CD4-positive, alpha-beta T cell treated with Interleukin-12 subunit alpha and Interleukin-12 subunit beta, for 1 hour (primary cell): ENCODE measurements at regions not wholly inside any gene's neighbourhood (a gene's known extent, or its start where the extent isn't known, plus 50 kb on each side); places are given as distances from the start of the nearest gene placed in this dataset.

Source experiments
- DNase-seq: peaks from one replicate; pipeline ENCODE4 v3.0.0-alpha.2; 2020

DNA sequence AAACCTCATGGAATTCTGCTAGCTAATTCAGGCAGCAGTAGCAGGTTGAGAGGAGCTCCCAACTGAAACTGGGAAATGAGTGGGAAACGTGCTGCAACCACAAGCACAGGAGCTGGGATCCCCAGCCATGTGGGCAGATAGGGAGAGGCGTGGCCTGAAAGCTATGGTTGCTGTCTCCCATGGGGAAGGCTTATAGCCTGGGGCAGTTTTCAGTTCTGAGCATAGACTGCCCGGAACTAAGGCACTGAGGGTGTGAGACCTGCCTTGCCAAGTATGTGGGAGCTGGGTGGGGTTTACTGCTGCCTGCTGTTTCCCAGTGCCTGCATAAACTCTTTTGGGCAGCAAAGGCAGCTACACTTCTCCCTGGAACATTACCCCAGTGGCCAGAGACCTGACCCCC is 229.5 kb downstream of the TUSC7 start:
- DNase-seq, result no peak

DNA sequence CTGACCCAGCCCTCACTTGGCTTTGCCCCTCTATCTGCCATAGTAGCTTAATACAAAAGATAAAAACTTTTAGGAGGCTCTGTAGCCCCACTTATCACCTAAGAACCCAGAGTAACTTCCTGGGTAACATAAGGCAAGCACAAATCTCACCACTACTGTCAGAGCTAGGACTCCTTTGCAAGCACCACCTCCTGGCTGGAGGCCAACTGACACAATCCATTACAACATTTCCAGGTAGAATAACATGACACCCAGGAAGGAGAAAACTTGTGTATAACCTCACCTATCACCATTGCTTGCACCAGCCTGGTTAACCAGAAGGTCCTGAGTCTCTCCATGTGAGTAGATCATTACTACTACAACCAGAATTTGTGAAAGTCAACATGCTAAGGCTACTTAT is 230.0 kb downstream of the TUSC7 start:
- DNase-seq, result no peak

DNA sequence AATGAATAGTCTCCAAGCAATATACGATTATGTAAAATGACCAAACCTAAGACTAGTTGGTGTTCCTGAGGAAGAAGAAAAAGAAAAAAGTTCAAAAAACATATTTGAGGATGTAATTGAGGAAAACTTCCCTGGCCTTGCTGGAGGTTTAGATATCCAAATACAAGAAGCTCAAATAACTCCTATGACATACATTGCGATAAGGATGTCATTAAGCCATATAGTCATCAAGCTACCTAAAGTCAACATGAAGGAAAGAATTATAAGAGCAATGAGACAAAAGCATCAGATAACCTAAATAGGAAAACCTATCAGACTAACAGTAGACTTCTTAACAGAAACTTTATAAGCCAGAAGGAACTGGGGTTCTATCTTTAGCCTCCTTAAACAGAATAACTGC is 231.1 kb downstream of the TUSC7 start:
- DNase-seq, result no peak

DNA sequence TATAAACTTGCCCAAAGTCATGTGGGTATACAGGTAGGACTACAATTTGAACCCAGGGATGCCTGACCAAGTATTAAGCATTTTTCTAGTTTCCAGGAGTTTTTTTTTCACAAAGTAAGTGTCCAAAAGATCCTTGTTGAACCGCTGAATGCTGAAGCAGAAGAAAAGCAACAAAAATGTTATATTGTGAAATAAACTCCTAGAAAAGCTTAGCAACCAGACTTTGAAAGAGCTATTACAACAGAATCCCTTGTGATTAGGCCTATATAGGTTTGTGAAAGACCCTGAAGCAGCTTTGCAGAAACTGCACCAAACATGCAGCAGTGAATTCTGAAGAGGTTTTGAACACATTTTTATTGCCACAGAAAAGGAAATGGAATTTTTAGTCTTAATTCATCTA is 236.8 kb downstream of the TUSC7 start:
- no peak for DNase-seq

DNA sequence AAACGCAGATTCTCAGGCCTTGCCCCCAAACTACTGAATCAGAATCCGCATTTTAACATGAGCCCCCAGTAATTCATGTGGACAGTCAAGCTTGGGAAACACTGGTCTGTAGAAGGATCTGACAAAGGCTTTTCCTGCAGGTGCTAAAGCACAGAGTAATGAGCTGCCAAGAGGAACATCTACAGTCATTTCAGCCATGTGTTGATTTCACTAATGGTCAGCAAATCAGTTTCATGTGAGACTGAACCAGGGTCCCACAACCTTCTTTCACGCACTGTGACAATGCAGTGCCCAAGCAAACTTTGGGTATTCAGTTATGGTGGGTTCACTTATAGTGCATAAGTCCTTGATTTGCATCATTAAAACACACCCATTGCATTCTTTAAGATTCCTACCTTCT is 237.6 kb downstream of the TUSC7 start:
- no peak for DNase-seq

DNA sequence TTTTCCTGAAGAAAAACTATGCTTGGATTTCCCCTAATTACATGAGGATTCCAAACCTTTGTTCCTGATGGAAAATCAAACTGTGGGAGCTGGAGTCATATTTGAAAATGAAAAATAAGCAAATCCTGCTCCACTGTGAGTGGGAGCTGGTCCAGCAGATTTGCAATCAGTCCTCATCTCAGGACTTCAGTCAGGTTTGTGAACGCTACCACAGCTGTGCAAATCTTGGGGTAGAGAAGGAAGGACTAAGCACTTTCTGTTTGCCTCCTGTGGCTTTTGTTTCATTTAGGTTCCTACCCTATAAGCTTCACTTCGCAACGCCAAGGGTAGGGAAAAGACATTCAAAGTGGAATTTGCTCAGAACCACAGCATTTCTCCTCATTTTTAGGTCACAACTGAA is 238.2 kb downstream of the TUSC7 start:
- DNase-seq, result no peak

DNA sequence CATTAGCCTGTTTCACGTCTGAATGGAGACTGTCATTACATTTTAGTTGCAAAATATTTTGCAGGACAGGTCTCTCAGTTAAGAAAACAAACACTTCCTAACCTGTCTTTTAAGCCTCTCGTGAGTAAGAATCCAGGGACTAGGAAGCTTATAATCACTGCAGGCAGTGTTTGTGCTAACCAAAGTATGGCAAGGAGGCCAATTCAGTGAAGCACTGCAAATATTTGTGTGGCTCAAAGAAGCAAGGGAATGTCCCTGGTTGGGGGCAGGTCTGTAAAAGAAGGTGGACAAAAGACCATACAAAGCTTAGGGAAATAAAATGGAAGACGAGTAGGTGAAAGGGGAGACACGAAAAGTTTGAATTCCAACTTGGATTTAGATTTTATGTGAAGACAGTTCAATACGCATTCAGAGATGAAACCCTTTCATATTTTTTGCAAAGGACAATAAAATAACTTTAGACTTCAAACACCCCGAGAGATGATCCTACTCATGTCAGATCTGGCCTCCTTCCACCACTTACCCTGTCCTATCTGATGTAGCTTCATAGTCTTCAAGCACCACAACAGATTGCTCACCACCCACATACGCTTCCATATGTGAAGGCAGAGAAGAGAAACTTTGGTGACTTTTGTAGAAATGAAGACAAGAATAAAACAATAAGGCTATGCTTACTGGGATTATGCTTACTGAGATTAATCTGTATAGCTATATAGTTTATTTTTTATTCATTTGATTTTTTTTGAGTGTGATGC is 240.9 kb downstream of the TUSC7 start:
- DNase-seq, result no peak

DNA sequence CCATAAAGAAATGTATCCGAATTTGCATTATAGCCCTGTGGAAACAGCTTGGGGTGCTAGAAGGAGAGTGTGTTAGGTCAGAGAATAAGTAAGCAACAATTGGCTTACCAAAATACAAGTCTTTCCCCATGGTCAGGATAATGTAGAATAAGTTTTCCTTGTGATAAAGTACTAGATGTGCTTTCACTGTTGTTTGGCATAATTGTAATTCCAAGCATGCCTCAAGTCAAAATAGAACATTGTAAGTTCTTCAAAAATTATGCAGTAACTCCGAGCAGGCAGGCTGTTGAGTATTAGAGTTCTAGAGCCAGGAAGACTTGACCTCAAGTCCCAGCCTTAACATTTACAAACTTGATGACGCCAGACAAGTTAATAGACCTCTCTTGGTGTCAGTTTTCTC is 242.0 kb downstream of the TUSC7 start:
- DNase-seq, result no peak

DNA sequence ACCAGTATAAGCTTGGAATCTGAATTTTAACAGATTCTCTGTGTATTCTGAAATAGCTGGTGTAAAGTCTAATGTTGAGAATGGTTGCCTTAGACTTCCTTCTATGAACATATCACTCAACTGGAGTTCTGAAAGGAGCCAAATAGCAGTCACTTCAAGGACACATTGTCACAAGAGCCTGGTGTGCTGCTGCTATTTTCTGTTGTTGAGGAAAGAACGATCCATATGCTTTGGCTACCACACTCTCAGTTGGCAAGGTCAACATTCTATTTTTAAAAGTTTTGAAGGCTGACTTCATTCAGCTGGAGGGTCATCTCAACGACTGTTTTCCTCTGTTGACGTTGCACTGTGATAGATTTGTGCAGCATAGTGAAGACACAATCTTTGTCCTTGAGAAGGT is 248.7 kb downstream of the TUSC7 start:
- DNase-seq, result no peak

DNA sequence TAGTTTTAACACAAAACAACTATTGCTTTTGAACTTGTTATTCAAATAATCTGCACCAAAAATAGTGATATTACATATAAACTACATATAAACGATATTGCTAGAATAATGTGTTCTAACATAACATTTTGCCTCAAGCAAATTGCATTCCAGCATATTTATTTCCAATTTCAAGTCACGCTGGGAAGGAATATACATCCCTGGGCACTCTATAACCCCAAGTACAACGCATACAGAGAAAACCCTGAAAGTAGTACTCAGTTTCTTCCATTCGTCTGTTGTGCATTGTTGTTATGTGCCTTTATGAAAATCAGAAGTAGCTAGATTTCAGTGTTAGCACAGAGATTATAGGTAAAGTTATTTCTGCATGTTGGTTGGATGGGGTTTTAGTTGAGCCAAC is 251.5 kb downstream of the TUSC7 start:
- no peak for DNase-seq

DNA sequence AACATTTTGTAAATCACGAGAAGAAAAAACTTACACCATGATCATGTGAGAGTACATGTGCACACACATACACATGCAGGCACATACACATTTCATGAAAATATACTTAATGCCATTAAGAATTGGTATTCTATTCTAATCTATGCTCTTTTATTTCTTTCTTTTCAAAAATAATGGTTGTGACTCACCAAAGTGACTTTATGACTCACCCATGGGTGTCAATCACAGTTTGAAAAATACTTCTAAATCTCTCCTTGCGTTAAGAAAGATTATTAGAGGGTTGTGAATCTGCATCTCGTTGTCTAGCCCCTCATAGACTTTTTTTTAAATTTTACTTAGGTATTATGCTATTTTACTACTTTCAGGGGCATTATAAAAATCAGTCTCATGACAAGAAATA is 254.2 kb downstream of the TUSC7 start:
- DNase-seq, result no peak

DNA sequence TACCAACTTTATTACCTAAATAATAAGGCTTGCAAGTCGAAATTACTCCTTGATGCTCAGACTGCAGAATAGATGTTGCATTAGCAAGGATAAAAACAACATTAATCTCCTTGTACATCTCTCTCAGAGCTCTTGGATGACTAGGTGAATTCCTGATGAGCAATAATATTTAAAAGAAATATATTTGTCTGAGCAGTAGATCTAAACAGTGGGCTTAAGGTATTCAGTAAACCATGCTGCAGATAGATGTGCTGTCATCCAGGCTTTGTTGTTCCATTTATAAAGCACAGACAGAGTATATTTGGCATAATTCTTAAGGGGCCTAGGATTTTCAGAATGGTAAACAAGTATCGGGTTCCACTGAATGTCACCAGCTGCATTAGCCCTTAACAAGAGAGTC is 257.1 kb downstream of the TUSC7 start:
- DNase-seq, result no peak

DNA sequence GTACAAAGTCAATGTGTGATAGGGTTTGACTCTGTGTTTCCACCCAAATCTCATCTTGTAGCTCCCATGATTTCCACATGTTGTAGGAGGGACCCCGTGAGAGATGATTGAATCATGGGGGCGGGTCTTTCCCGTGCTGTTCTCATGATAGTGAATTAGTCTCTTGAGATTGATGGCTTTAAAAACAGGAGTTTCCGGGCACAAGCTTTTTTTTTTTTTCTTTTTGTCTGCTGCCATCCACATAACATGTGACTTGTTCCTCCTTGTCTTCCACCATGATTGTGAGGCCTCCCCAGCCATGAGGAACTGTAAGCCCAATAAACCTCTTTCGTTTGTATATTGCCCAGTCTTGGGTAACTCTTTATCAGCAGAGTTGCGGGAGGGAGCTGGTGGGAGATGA is 259.6 kb downstream of the TUSC7 start:
- no peak for DNase-seq

DNA sequence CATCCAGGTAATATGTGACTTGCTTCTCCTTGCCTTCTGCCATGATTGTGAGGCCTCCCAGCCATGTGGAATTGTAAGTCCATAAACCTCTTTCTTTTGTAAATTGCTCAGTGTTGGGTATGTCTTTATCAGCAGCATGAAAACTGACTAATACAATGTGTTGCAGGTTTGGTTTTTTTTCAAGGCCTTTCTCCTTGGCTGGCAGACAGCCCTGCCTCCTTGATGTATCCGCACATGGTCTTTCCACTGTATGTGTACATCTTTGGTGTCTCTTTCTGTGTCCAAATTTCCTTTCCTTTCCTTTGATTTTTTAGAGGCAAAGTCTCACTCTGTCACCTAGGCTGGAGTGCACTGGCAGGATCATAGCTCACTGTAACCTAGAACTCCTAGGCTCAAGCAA is 260.1 kb downstream of the TUSC7 start:
- DNase-seq, result no peak

DNA sequence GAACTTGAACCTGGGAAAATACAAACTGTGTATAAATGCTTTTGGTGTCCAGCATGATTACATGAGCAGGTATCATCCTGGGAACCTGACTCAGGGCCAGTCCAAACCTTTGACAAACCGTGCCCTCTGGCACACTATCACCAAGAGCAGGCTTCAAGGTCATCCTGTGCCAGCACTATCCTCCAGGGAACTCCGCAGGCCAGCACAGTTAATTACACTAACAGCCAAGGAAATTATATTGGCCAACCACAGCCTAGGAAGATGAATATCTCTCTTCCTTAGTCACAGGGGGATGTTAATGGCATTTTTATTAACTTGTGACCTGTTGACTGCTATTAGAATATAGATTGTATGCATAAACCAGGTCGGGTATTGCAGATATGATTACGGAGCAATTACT is 262.0 kb downstream of the TUSC7 start:
- no peak for DNase-seq

DNA sequence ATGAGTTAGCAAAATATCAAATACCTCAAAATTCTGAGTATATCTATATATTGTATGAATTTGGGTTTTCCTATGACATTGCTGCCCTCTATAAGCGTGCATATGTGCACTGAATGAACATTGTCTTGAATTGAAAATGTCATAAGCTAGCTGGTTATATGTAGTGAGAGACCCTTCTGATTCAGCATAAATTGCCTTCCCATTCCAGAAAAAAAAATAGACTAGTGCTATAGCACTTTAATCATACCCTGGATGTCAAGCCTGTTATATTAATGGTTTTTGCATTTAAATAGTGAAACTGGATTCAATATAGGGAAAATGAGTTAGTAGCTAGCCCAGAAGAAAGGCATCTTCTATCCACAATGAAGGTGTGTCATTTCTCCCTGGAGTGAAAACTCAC is 265.1 kb downstream of the TUSC7 start:
- DNase-seq, result no peak

DNA sequence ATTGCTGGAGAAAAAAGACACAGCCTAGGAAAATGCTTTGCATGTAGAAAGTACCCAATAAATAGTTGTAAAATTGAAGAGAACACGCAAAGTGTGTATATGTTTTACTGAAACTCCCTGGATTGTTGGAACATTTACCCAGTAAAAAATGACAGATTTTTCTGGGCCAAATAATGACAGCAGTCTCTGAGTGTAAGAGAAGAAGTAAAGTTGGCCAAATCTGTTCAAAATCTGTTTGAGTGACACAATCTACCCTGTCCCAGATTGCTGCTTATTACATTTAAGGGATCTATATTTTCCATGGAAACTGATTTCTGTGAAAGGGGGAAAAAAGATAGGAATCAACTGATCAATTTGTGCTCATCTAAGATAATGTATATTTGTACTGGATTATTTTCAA is 267.9 kb downstream of the TUSC7 start:
- DNase-seq, result no peak

DNA sequence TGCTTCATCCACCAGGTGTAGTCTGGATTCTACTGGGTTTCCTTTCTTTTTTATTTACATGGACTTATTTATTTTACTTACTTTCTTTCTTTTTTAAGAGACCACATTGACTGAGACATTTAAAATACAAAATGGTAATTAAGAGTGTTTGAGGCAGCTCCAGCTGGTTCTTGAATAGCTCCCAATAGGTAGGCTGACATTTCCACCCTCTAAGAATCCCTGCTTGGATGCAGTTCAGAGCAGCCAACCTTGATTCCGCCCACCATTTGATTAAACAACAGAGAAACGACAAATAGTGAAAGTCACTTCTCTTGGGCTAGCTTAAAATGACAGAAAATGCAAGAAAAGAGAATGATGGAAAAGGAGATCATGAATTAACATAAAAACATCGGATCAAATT is 270.5 kb downstream of the TUSC7 start:
- no peak for DNase-seq

DNA sequence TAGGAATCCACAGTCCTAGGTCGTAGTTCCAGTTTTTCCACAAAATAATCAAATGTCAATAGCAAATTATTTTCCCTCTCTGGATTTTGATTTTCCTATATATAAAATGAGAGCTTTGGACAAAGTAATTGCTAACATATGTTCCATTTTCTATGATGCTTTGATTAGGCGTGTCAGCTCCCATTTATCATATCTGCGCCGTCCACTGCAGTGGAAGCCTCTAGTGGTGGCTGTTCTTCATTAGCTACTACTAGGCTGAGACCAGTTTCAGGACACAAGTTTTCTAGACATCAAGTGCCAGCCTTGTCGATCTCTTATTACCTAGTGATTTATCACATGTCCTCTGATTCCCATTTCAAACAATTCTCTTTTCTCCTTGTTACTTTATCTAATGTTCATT is 271.5 kb downstream of the TUSC7 start:
- DNase-seq, result no peak

DNA sequence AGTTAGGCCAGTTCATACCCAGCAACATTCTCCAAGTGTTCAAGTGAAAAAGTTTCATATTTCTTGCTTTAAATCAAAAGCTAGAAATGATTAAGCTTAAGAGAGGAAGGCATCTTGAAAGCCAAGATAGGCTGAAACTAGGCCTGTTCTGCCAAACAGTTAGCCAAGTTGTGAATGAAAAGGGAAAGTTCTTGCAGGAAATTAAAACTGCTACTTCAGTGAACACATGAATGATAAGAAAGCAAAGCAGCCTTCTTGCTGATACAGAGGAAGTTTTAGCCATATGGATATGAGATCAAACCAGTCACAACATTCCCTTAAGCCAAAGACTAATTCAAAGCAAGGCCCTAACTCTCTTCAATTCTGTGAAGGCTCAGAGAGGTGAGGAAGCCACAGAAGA is 274.7 kb downstream of the TUSC7 start:
- DNase-seq, result no peak

DNA sequence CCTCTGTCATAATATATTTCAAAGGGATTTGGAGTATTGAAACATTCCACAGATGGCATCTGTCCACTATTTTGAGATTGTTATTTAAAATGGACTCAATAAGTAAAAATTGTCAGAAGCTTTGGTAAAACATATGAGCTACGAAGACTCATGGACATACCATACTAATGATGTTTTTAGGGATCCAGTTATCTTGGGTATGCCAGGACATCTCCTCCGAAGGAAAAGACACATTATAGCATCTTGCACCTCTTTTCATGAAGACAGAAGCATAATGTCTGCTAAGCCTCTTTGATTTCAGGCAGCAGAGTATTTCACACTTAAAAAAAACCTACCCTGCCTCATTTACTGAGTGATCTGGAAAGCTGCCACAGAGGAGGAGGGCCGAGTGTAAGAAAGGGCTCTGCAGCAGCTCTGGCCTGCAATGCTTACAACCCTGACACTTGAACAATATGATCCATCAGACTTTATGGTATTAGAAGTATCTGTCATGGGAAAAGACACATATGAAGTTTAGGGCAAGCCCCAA is 284.8 kb downstream of the TUSC7 start:
- no peak for DNase-seq

DNA sequence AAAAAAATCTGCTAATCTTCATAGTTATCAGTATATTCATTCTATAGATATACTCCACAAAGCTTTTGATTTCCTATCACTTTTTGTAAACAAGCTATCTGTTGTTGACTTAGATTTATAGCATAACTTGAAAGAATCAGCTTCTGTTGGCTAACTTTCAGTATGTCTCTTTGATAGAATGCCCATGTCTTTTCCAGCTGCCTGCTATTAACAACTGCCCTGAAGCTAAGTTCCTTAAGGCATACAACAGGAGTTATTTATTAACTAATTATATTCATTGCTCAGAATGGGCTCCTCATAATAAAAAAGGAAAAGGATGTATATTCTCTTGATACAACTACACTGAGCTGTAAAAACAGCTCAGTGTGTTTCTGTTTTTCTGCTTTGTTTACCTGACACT is 293.9 kb downstream of the TUSC7 start:
- no peak for DNase-seq

DNA sequence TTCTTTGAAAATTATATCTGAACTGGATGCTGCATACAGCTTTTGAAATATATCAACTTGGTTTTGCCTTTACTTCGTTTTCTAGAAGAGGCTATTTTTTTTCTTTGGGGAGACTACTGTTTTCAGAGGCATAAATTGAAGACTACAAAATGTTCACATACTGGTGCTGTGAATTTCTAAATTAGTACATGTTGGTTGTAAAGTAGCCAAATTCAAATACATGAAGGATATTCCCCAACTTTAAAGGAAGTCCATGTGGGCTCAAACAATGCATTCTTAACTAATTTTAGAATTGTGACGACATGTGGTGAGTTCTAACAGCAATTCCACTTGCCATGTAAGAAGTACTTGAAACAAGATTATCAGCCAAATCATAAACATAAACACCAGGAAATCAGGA is 295.7 kb downstream of the TUSC7 start:
- no peak for DNase-seq

DNA sequence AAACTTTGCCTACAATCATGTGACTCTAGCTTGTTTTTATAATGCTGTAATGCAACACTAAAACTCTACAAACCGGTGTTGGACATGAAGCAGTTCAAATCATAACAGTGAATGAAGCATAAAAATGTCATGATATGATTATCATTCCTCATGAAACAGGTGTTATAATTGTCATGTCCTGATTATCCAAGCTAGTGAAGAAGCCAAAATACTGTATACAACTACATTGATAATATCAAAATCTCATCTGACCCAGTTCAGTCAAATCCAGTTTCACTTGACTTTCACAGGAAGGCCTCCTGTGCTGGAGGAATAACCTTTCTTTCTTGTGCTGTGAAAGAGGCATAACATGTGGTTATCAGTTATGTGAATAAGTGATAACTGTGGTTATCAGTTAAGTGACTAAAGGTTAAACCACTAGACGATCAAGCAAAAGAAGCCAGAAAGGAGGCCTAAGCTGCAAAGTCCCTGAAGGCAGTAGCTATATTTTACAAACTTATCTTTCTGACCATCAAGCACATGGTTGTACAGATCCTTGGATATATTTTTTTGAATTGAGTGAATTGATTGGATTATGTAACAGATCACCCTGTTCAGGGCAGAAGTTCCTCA is 296.4 kb downstream of the TUSC7 start:
- no peak for DNase-seq

DNA sequence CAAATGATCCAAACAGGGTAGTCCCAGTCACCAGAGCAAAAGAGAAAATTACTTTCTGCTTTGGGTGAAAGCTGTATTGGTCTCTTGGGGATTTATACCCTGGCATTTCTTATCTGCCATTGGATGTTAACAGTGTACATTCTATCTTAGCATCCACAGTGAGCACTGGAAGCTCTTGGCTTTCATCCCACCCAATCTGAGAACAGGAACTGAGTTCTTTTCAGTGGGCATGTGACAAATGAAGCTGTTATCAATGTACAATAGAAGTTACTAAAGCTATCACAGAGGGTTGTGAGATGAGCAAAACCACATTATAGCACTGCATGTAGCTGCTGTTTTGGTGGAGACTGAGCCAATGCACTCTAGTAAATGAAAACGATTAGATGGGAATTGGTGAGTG is 300.7 kb downstream of the TUSC7 start:
- no peak for DNase-seq
